Ascending aorta (tissue), 2 donors: ENCODE measurements at regions not wholly inside any gene's neighbourhood (a gene's known extent, or its start where the extent isn't known, plus 50 kb on each side); places are given as distances from the start of the nearest gene placed in this dataset.
"Not testable (repeated sequence)": the region's sequence is repeated elsewhere in the genome, so short reads cannot be mapped to it uniquely, and the experiment has no call there.

Experiments
- DNase-seq, 2 donors: peaks; one replicate each; pipeline ENCODE4 v3.0.0-alpha.2; 2019; ENCODE audit warnings: low spot score in 2 of 2
- H3K27ac ChIP-seq, 2 donors: fragments of 200-600 bp; sonication (generic); one replicate each; pipeline ENCODE4 v1.5.1; 2016 to 2017; ENCODE audit warnings: mild to moderate bottlenecking in 1 of 2
- H3K27me3 ChIP-seq: fragments of 200-600 bp; sonication (generic); one replicate; pipeline ENCODE4 v1.5.1; 2017
- H3K36me3 ChIP-seq, 2 donors: fragments of 200-600 bp; sonication (generic); one replicate each; pipeline ENCODE4 v1.5.1; 2016
- H3K4me1 ChIP-seq, 2 donors: fragments of 200-600 bp; sonication (generic); one replicate each; pipeline ENCODE4 v1.5.1; 2016 to 2017; ENCODE audit warnings: mild to moderate bottlenecking in 1 of 2
- H3K4me3 ChIP-seq, 2 donors: fragments of 200-600 bp; sonication (generic); one replicate each; pipeline ENCODE4 v1.5.1; 2016 to 2017; ENCODE audit warnings: mild to moderate bottlenecking in 1 of 2
- H3K9me3 ChIP-seq, 2 donors: fragments of 200-600 bp; sonication (generic); one replicate each; pipeline ENCODE4 v1.5.1; 2016
- CTCF ChIP-seq, 3 experiments: fragments of 200-600 bp in 2 of 3; fragments of 450-650 bp in 1 of 3; sonication (generic) in 2 of 3; IDR thresholded peaks; one replicate each; pipeline ENCODE4 v1.5.1; 2016 to 2019; ENCODE audit warnings: antibody characterized with exemption in 3 of 3, mild to moderate bottlenecking in 1 of 3, moderate library complexity in 1 of 3
- intact Hi-C: fragments of 100-400 bp; cut with DNase I; formaldehyde crosslinking; loops from one replicate; pipeline ENCODE4 v1.15.1; 2023

GRCh38 chr11:23797624-23798419, 699.0 kb upstream of the LUZP2 start:
- no peak overlapping the region for H3K4me3 ChIP-seq
- H3K9me3 ChIP-seq = no peaks in the 10 kb centered on the region
- H3K27ac ChIP-seq = no peak overlapping the region
- no peaks in the 10 kb centered on the region for H3K36me3 ChIP-seq
- TF ChIP-seq CTCF (IDR thresholded peaks at IDR 0.05) = no peak
- intact Hi-C loops = no loop called here
- H3K27me3 ChIP-seq = no peaks in the 10 kb centered on the region
- no peak for DNase-seq
- H3K4me1 ChIP-seq = no peaks in the 10 kb centered on the region

GRCh38 chr11:23834306-23834705, 662.5 kb upstream of the LUZP2 start:
- H3K9me3 ChIP-seq, H3K4me1 ChIP-seq, H3K27me3 ChIP-seq, intact Hi-C loops, H3K4me3 ChIP-seq, H3K27ac ChIP-seq, DNase-seq, H3K36me3 ChIP-seq: not testable (repeated sequence)

GRCh38 chr11:23836981-23837380, 659.9 kb upstream of the LUZP2 start:
- no peaks in the 10 kb centered on the region for H3K9me3 ChIP-seq
- H3K4me1 ChIP-seq = no peaks in the 10 kb centered on the region
- TF ChIP-seq CTCF (IDR thresholded peaks at IDR 0.05) = no peak
- no peak overlapping the region for H3K27ac ChIP-seq
- H3K4me3 ChIP-seq = no peak overlapping the region
- intact Hi-C loops = no loop called here
- no peaks in the 10 kb centered on the region for H3K27me3 ChIP-seq
- DNase-seq = no peak
- no peaks in the 10 kb centered on the region for H3K36me3 ChIP-seq

- TF ChIP-seq CTCF (IDR thresholded peaks at IDR 0.05) = no peak
- DNase-seq = no peak
- H3K4me1 ChIP-seq = no peaks in the 10 kb centered on the region
- H3K27ac ChIP-seq = no peak overlapping the region
- no peaks in the 10 kb centered on the region for H3K36me3 ChIP-seq
- no peak overlapping the region for H3K4me3 ChIP-seq
- H3K27me3 ChIP-seq = no peaks in the 10 kb centered on the region
- intact Hi-C loops = no loop called here
- no peaks in the 10 kb centered on the region for H3K9me3 ChIP-seq
These were observed 656.0 kb upstream of the LUZP2 start for GRCh38 chr11:23840872-23841271.

GRCh38 chr11:23846902-23847422, 649.9 kb upstream of the LUZP2 start:
- Histone ChIP-seq H3K27me3 (no peaks in the 10 kb centered on the region), H3K36me3 (no peaks in the 10 kb centered on the region), H3K9me3 (no peaks in the 10 kb centered on the region), H3K27ac (no peak overlapping the region), H3K4me3 (no peak overlapping the region), H3K4me1 (no peaks in the 10 kb centered on the region)
- intact Hi-C loops = no loop called here
- DNase-seq = no peak
- TF ChIP-seq CTCF (IDR thresholded peaks at IDR 0.05) = no peak

- Histone ChIP-seq H3K27me3 (no peaks in the 10 kb centered on the region), H3K27ac (no peak overlapping the region), H3K4me3 (no peak overlapping the region), H3K9me3 (no peaks in the 10 kb centered on the region), H3K36me3 (no peaks in the 10 kb centered on the region), H3K4me1 (no peaks in the 10 kb centered on the region)
- intact Hi-C loops = no loop called here
- no peak for DNase-seq
- TF ChIP-seq CTCF (IDR thresholded peaks at IDR 0.05) = no peak
These were observed 645.6 kb upstream of the LUZP2 start for GRCh38 chr11:23851216-23851615.
